ENCODE measurements at regions not wholly inside any gene's neighbourhood (a gene's known extent, or its start where the extent isn't known, plus 50 kb on each side); places are given as distances from the start of the nearest gene placed in this dataset.

DNA sequence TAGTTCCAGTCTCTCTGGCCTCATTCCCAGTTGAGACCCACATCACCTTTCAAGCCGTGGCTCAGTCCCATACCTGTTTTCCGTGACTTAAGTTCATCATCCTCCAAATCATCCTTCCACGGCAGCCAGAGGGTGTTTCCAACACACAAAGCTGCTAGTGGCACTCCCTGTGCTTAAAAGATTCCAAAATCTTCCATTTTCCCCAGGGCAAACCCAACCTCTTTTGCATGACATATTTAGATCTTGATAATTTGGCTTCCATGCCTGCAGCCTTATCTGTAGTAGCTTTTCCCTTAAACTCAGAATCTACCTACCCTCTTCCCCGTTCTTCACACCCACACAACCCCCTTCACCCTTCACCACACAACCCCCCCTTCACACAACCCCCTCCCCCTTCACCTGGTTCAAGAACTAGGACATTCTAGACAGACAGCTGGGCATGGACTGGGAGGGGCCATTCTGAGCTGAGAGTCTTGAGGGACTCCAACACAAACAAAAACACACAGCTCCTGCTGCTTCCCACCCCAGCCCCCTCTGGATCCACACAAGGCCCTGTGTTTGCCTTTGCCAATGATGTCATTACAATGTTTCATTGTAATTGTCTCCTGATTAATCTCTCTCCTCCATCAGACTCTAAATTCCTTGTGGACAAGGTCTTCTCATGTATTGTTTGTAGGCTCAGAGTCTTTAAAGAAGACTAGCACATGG is 268.2 kb downstream of the SH3GL2 start:
- Histone ChIP-seq H3K36me3 (ENCODE audit: control insufficient read depth in 1 of 2, insufficient read depth in 2 of 2, low read depth in 1 of 2, low read length in 2 of 2) (no peaks in the 10 kb centered on the region), H4K8ac (ENCODE audit: low read length) (no peak overlapping the region), H3K4me3 (ENCODE audit: insufficient read depth in 1 of 2, low read depth in 1 of 2, low read length in 2 of 2) (no peak overlapping the region), H2AFZ (ENCODE audit: low read depth, low read length) (no peak overlapping the region), H3K27me3 (ENCODE audit: control insufficient read depth in 1 of 2, insufficient read depth in 1 of 2, low read length in 2 of 2) (peaks cover 0 to 3% of the 10 kb centered on the region in 2 experiments), H3K27ac (ENCODE audit: low read length, poor library complexity, severe bottlenecking) (no peak overlapping the region), H3K9ac (ENCODE audit: low read length) (no peak overlapping the region), H3K4ac (ENCODE audit: low read depth in 1 of 2, low read length in 2 of 2) (no peak overlapping the region), H4K91ac (ENCODE audit: low read length) (no peak overlapping the region), H2BK5ac (ENCODE audit: low read depth, low read length, poor library complexity, severe bottlenecking) (no peak overlapping the region), H3K14ac (ENCODE audit: low read length in 2 of 2) (no peak overlapping the region), H3K9me3 (ENCODE audit: control insufficient read depth, low read length) (peaks cover 12% of the 10 kb centered on the region), H3K18ac (ENCODE audit: low read depth in 1 of 2, low read length in 2 of 2) (no peak overlapping the region), H2BK12ac (ENCODE audit: low read length in 2 of 2) (no peak overlapping the region), H2BK15ac (ENCODE audit: low read depth, poor library complexity, severe bottlenecking) (no peak overlapping the region), H3K4me1 (ENCODE audit: control insufficient read depth, insufficient read depth, low read depth, low read length) (no peaks in the 10 kb centered on the region), H3K23ac (ENCODE audit: low read length in 2 of 2) (no peak overlapping the region), H3K79me1 (replicated peaks; ENCODE audit: low read length, poor library complexity, severe bottlenecking) (no peaks in the 10 kb centered on the region), H3K4me2 (ENCODE audit: low read length, poor library complexity, severe bottlenecking) (no peak overlapping the region), H2BK120ac (ENCODE audit: low read depth, low read length) (no peak overlapping the region), H2AK5ac (ENCODE audit: low read length, severe bottlenecking) (no peak overlapping the region)
- DNase-seq, result no peak
- WGBS, result 48% methylated on average over 4 of the region's 4 CpGs

GRCh38 chr9:17847908-17848307 is 269.0 kb downstream of the SH3GL2 start:
- H2BK120ac ChIP-seq (ENCODE audit: low read depth, low read length), result no peak overlapping the region
- H3K4ac ChIP-seq (ENCODE audit: low read depth in 1 of 2, low read length in 2 of 2), result no peak overlapping the region
- H4K8ac ChIP-seq (ENCODE audit: low read length), result no peak overlapping the region
- H2BK15ac ChIP-seq (ENCODE audit: low read depth, poor library complexity, severe bottlenecking), result no peak overlapping the region
- no peak overlapping the region for H2BK5ac ChIP-seq (ENCODE audit: low read depth, low read length, poor library complexity, severe bottlenecking)
- H3K18ac ChIP-seq (ENCODE audit: low read depth in 1 of 2, low read length in 2 of 2), result no peak overlapping the region
- H2AK5ac ChIP-seq (ENCODE audit: low read length, severe bottlenecking), result no peak overlapping the region
- no peaks in the 10 kb centered on the region for H3K79me1 ChIP-seq (replicated peaks; ENCODE audit: low read length, poor library complexity, severe bottlenecking)
- H3K9me3 ChIP-seq (ENCODE audit: control insufficient read depth, low read length), result peaks cover 12% of the 10 kb centered on the region
- no peak overlapping the region for H3K4me3 ChIP-seq (ENCODE audit: insufficient read depth in 1 of 2, low read depth in 1 of 2, low read length in 2 of 2)
- peaks cover 0 to 8% of the 10 kb centered on the region in 2 experiments for H3K27me3 ChIP-seq (ENCODE audit: control insufficient read depth in 1 of 2, insufficient read depth in 1 of 2, low read length in 2 of 2)
- no peaks in the 10 kb centered on the region for H3K36me3 ChIP-seq (ENCODE audit: control insufficient read depth in 1 of 2, insufficient read depth in 2 of 2, low read depth in 1 of 2, low read length in 2 of 2)
- no peak overlapping the region for H3K23ac ChIP-seq (ENCODE audit: low read length in 2 of 2)
- H2BK12ac ChIP-seq (ENCODE audit: low read length in 2 of 2), result no peak overlapping the region
- H3K4me2 ChIP-seq (ENCODE audit: low read length, poor library complexity, severe bottlenecking), result no peak overlapping the region
- H3K4me1 ChIP-seq (ENCODE audit: control insufficient read depth, insufficient read depth, low read depth, low read length), result no peaks in the 10 kb centered on the region
- H2AFZ ChIP-seq (ENCODE audit: low read depth, low read length), result no peak overlapping the region
- no peak overlapping the region for H3K27ac ChIP-seq (ENCODE audit: low read length, poor library complexity, severe bottlenecking)
- H3K9ac ChIP-seq (ENCODE audit: low read length), result no peak overlapping the region
- H3K14ac ChIP-seq (ENCODE audit: low read length in 2 of 2), result no peak overlapping the region
- WGBS, result 50% methylated on average over 2 of the region's 3 CpGs
- no peak for DNase-seq
- no peak overlapping the region for H4K91ac ChIP-seq (ENCODE audit: low read length)

DNA sequence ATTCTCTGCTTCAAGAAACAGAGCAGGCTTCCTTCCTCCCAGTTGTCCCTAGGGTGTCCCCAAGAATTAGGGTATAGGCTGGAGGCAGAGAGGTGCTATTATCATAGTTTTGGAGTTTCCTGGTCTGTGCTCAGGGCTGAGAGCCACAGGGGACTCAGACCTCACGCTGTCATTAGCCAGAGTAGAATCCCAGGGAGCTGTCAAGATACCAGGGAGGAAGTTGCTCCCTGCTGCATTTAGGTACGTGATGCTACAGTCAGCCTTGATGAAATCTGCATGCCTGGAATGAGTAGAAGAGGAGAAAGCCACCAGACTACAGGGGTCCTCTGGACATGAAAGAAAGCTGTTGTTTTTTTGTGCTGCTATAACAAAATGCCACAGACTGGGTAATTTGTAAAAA is 273.2 kb downstream of the SH3GL2 start:
- WGBS, result 10% methylated on average over 2 of the region's 2 CpGs

GRCh38 chr9:17854487-17854886 is 275.6 kb downstream of the SH3GL2 start:
- H3K14ac ChIP-seq (ENCODE audit: low read length in 2 of 2), result no peak overlapping the region
- H3K9me3 ChIP-seq (ENCODE audit: control insufficient read depth, low read length), result no peaks in the 10 kb centered on the region
- no peak overlapping the region for H3K9ac ChIP-seq (ENCODE audit: low read length)
- no peak overlapping the region for H3K4ac ChIP-seq (ENCODE audit: low read depth in 1 of 2, low read length in 2 of 2)
- no peak overlapping the region for H4K8ac ChIP-seq (ENCODE audit: low read length)
- H2BK120ac ChIP-seq (ENCODE audit: low read depth, low read length), result no peak overlapping the region
- H3K4me2 ChIP-seq (ENCODE audit: low read length, poor library complexity, severe bottlenecking), result no peak overlapping the region
- H3K4me3 ChIP-seq (ENCODE audit: insufficient read depth in 1 of 2, low read depth in 1 of 2, low read length in 2 of 2), result no peak overlapping the region
- H3K4me1 ChIP-seq (ENCODE audit: control insufficient read depth, insufficient read depth, low read depth, low read length), result no peaks in the 10 kb centered on the region
- no peak overlapping the region for H2AK5ac ChIP-seq (ENCODE audit: low read length, severe bottlenecking)
- H3K79me1 ChIP-seq (replicated peaks; ENCODE audit: low read length, poor library complexity, severe bottlenecking), result no peaks in the 10 kb centered on the region
- H4K91ac ChIP-seq (ENCODE audit: low read length), result no peak overlapping the region
- WGBS, result no CpG with 5 or more reads among the region's 1 CpG
- no peak overlapping the region for H2BK15ac ChIP-seq (ENCODE audit: low read depth, poor library complexity, severe bottlenecking)
- H3K36me3 ChIP-seq (ENCODE audit: control insufficient read depth in 1 of 2, insufficient read depth in 2 of 2, low read depth in 1 of 2, low read length in 2 of 2), result no peaks in the 10 kb centered on the region
- H3K27me3 ChIP-seq (ENCODE audit: control insufficient read depth in 1 of 2, insufficient read depth in 1 of 2, low read length in 2 of 2), result peaks cover 5 to 8% of the 10 kb centered on the region in 2 experiments
- no peak overlapping the region for H3K18ac ChIP-seq (ENCODE audit: low read depth in 1 of 2, low read length in 2 of 2)
- no peak overlapping the region for H2BK12ac ChIP-seq (ENCODE audit: low read length in 2 of 2)
- H3K27ac ChIP-seq (ENCODE audit: low read length, poor library complexity, severe bottlenecking), result no peak overlapping the region
- no peak overlapping the region for H2BK5ac ChIP-seq (ENCODE audit: low read depth, low read length, poor library complexity, severe bottlenecking)
- H2AFZ ChIP-seq (ENCODE audit: low read depth, low read length), result no peak overlapping the region
- no peak overlapping the region for H3K23ac ChIP-seq (ENCODE audit: low read length in 2 of 2)
- DNase-seq, result no peak

More for the DNA sequence above, 273.2 kb downstream of the SH3GL2 start:
- no peaks in the 10 kb centered on the region for H3K9me3 ChIP-seq (ENCODE audit: control insufficient read depth, low read length)
- no peak overlapping the region for H3K23ac ChIP-seq (ENCODE audit: low read length in 2 of 2)
- DNase-seq, result no peak
- no peaks in the 10 kb centered on the region for H3K79me1 ChIP-seq (replicated peaks; ENCODE audit: low read length, poor library complexity, severe bottlenecking)
- peaks cover 0 to 8% of the 10 kb centered on the region in 2 experiments for H3K27me3 ChIP-seq (ENCODE audit: control insufficient read depth in 1 of 2, insufficient read depth in 1 of 2, low read length in 2 of 2)
- H2AK5ac ChIP-seq (ENCODE audit: low read length, severe bottlenecking), result no peak overlapping the region
- no peaks in the 10 kb centered on the region for H3K36me3 ChIP-seq (ENCODE audit: control insufficient read depth in 1 of 2, insufficient read depth in 2 of 2, low read depth in 1 of 2, low read length in 2 of 2)
- no peak overlapping the region for H3K18ac ChIP-seq (ENCODE audit: low read depth in 1 of 2, low read length in 2 of 2)
- H3K4me2 ChIP-seq (ENCODE audit: low read length, poor library complexity, severe bottlenecking), result no peak overlapping the region
- no peak overlapping the region for H2BK120ac ChIP-seq (ENCODE audit: low read depth, low read length)
- H3K9ac ChIP-seq (ENCODE audit: low read length), result no peak overlapping the region
- H2BK5ac ChIP-seq (ENCODE audit: low read depth, low read length, poor library complexity, severe bottlenecking), result no peak overlapping the region
- H4K8ac ChIP-seq (ENCODE audit: low read length), result no peak overlapping the region
- no peaks in the 10 kb centered on the region for H3K4me1 ChIP-seq (ENCODE audit: control insufficient read depth, insufficient read depth, low read depth, low read length)
- no peak overlapping the region for H3K14ac ChIP-seq (ENCODE audit: low read length in 2 of 2)
- H2BK15ac ChIP-seq (ENCODE audit: low read depth, poor library complexity, severe bottlenecking), result no peak overlapping the region
- no peak overlapping the region for H3K27ac ChIP-seq (ENCODE audit: low read length, poor library complexity, severe bottlenecking)
- no peak overlapping the region for H2BK12ac ChIP-seq (ENCODE audit: low read length in 2 of 2)
- no peak overlapping the region for H3K4ac ChIP-seq (ENCODE audit: low read depth in 1 of 2, low read length in 2 of 2)
- H3K4me3 ChIP-seq (ENCODE audit: insufficient read depth in 1 of 2, low read depth in 1 of 2, low read length in 2 of 2), result no peak overlapping the region
- H4K91ac ChIP-seq (ENCODE audit: low read length), result no peak overlapping the region
- no peak overlapping the region for H2AFZ ChIP-seq (ENCODE audit: low read depth, low read length)
